Cardiac muscle cell (in vitro differentiated cells and primary cell): ENCODE measurements at regions not wholly inside any gene's neighbourhood (a gene's known extent, or its start where the extent isn't known, plus 50 kb on each side); places are given as distances from the start of the nearest gene placed in this dataset.
"Not testable (repeated sequence)": the region's sequence is repeated elsewhere in the genome, so short reads cannot be mapped to it uniquely, and the experiment has no call there.

Experiments
- DNase-seq, 2 donors: peaks; one replicate each; pipeline versions ENCODE4 v3.0.0 to v3.0.0-alpha.2; 2010 to 2017; ENCODE audit warnings: low read depth in 1 of 2, low spot score in 1 of 2
- H3K27ac ChIP-seq: fragments of 200-600 bp; sonication (generic); 2 replicates; pipeline ENCODE4 v1.5.1; 2016
- H3K27me3 ChIP-seq: fragments of 200-600 bp; sonication (generic); 2 replicates; pipeline ENCODE4 v1.6.0; 2016; ENCODE audit warnings: control low read depth
- H3K36me3 ChIP-seq: fragments of 200-600 bp; sonication (generic); 2 replicates; pipeline ENCODE4 v1.5.1; 2016; ENCODE audit warnings: control low read depth
- H3K4me1 ChIP-seq: fragments of 200-600 bp; sonication (generic); 2 replicates; pipeline ENCODE4 v1.8.1; 2017; ENCODE audit warnings: low read depth, mild to moderate bottlenecking, mixed run types
- H3K4me3 ChIP-seq: fragments of 200-600 bp; sonication (generic); 2 replicates; pipeline ENCODE4 v1.5.1; 2016; ENCODE audit warnings: mild to moderate bottlenecking
- H3K9me3 ChIP-seq: fragments of 200-600 bp; sonication (generic); 2 replicates; pipeline ENCODE4 v1.5.1; 2017; ENCODE audit warnings: low read depth, mild to moderate bottlenecking, control low read depth
- CTCF ChIP-seq: IDR thresholded peaks from 2 replicates; pipeline ENCODE4 v1.5.1; 2012; ENCODE audit warnings: low read depth, mild to moderate bottlenecking, low read length

- H3K4me3 ChIP-seq, result no peak overlapping the region
- H3K36me3 ChIP-seq, result no peaks in the 10 kb centered on the region
- no peak for TF ChIP-seq CTCF
- no peaks in the 10 kb centered on the region for H3K27me3 ChIP-seq
- no peaks in the 10 kb centered on the region for H3K9me3 ChIP-seq
- no peak overlapping the region for H3K27ac ChIP-seq
- no peak for DNase-seq
- no peaks in the 10 kb centered on the region for H3K4me1 ChIP-seq
Observed at GRCh38 chr18:64693766-64694165, 544.9 kb upstream of the LINC00305 start.

- DNase-seq, result no peak
- no peak for TF ChIP-seq CTCF
- no peak overlapping the region for H3K4me3 ChIP-seq
- no peaks in the 10 kb centered on the region for H3K9me3 ChIP-seq
- H3K27me3 ChIP-seq, result no peaks in the 10 kb centered on the region
- H3K36me3 ChIP-seq, result no peaks in the 10 kb centered on the region
- no peaks in the 10 kb centered on the region for H3K4me1 ChIP-seq
- H3K27ac ChIP-seq, result no peak overlapping the region
Observed at GRCh38 chr18:64692826-64693225, 543.9 kb upstream of the LINC00305 start.

- DNase-seq, result no peak
- Histone ChIP-seq H3K9me3 (no peaks in the 10 kb centered on the region), H3K27me3 (no peaks in the 10 kb centered on the region), H3K27ac (no peak overlapping the region), H3K4me3 (no peak overlapping the region), H3K4me1 (no peaks in the 10 kb centered on the region), H3K36me3 (no peaks in the 10 kb centered on the region)
- TF ChIP-seq CTCF, result no peak
Observed at GRCh38 chr18:64679121-64679520, 530.2 kb upstream of the LINC00305 start.

- no peak for DNase-seq
- Histone ChIP-seq H3K4me3 (no peak overlapping the region), H3K9me3 (no peaks in the 10 kb centered on the region), H3K36me3 (no peaks in the 10 kb centered on the region), H3K27me3 (no peaks in the 10 kb centered on the region), H3K4me1 (no peaks in the 10 kb centered on the region), H3K27ac (no peak overlapping the region)
- no peak for TF ChIP-seq CTCF
Observed at GRCh38 chr18:64678048-64678447, 529.2 kb upstream of the LINC00305 start.

GRCh38 chr18:64674694-64675093 is 525.8 kb upstream of the LINC00305 start:
- H3K4me1 ChIP-seq, result no peaks in the 10 kb centered on the region
- H3K4me3 ChIP-seq, result no peak overlapping the region
- H3K9me3 ChIP-seq, result no peaks in the 10 kb centered on the region
- TF ChIP-seq CTCF, result no peak
- H3K27ac ChIP-seq, result no peak overlapping the region
- no peaks in the 10 kb centered on the region for H3K36me3 ChIP-seq
- no peak for DNase-seq
- H3K27me3 ChIP-seq, result no peaks in the 10 kb centered on the region

- H3K27ac ChIP-seq, DNase-seq, H3K36me3 ChIP-seq, H3K4me3 ChIP-seq, H3K27me3 ChIP-seq, H3K4me1 ChIP-seq, H3K9me3 ChIP-seq: not testable (repeated sequence)
Observed at GRCh38 chr18:64671293-64671692, 522.4 kb upstream of the LINC00305 start.
